ENCODE measurements at regions not wholly inside any gene's neighbourhood (a gene's known extent, or its start where the extent isn't known, plus 50 kb on each side); places are given as distances from the start of the nearest gene placed in this dataset.

GRCh38 chr4:33954759-33955158 is 2289.6 kb downstream of the ARAP2 start:
- intact Hi-C loops (cut with DNase I; ENCODE audit: low total_unique reads), result no loop called here
- Histone ChIP-seq H3K4me1 (no peaks in the 10 kb centered on the region), H3K36me3 (no peaks in the 10 kb centered on the region), H3K9me3 (peaks cover 0 to 23% (median 12%) of the 10 kb centered on the region in 4 donors), H3K27me3 (no peaks in the 10 kb centered on the region), H3K4me3 (no peak overlapping the region), H3K27ac (no peak overlapping the region)
- no peak for TF ChIP-seq EP300 (IDR thresholded peaks at IDR 0.05)
- WGBS, 5 donors, result 87 to 94% (median 91%) methylated on average over 7 to 10 of the region's 10 CpGs
- DNase-seq, result no peak

- Histone ChIP-seq H3K36me3 (no peaks in the 10 kb centered on the region), H3K27ac (no peak overlapping the region), H3K4me1 (no peaks in the 10 kb centered on the region), H3K9me3 (peaks cover 0 to 19% (median 12%) of the 10 kb centered on the region in 4 donors), H3K27me3 (no peaks in the 10 kb centered on the region), H3K4me3 (no peak overlapping the region)
- TF ChIP-seq POLR2A (IDR thresholded peaks at IDR 0.05) (no peak), POLR2AphosphoS5 (IDR thresholded peaks at IDR 0.05) (no peak), EP300 (IDR thresholded peaks at IDR 0.05) (no peak), CTCF (IDR thresholded peaks at IDR 0.05) (no peak)
- intact Hi-C loops (cut with DNase I; ENCODE audit: low total_unique reads), result no loop called here
- no peak for DNase-seq
- WGBS, 5 donors, result 57 to 67% (median 62%) methylated on average over 4 of the region's 4 CpGs
Observed at GRCh38 chr4:33959519-33959918, 2284.8 kb downstream of the ARAP2 start.

GRCh38 chr4:33961761-33962160 is 2282.6 kb downstream of the ARAP2 start:
- WGBS, 5 donors, result 84 to 91% (median 86%) methylated on average over 2 of the region's 2 CpGs
- no peaks in the 10 kb centered on the region for H3K36me3 ChIP-seq
- TF ChIP-seq EP300 (IDR thresholded peaks at IDR 0.05) (no peak), POLR2A (IDR thresholded peaks at IDR 0.05) (no peak), POLR2AphosphoS5 (IDR thresholded peaks at IDR 0.05) (no peak), CTCF (IDR thresholded peaks at IDR 0.05) (no peak)

GRCh38 chr4:33966808-33967207 is 2277.5 kb downstream of the ARAP2 start:
- Histone ChIP-seq H3K27me3 (no peaks in the 10 kb centered on the region), H3K36me3 (no peaks in the 10 kb centered on the region), H3K4me3 (no peak overlapping the region), H3K4me1 (no peaks in the 10 kb centered on the region), H3K27ac (no peak overlapping the region), H3K9me3 (peaks cover 0 to 5% (median 4%) of the 10 kb centered on the region in 4 donors)
- TF ChIP-seq CTCF (IDR thresholded peaks at IDR 0.05), result peak in 1 of 7 experiments; percentile 16
- no peak for TF ChIP-seq POLR2AphosphoS5 (IDR thresholded peaks at IDR 0.05)
- DNase-seq, result no peak
- intact Hi-C loops (cut with DNase I; ENCODE audit: low total_unique reads), result no loop called here
- WGBS, 5 donors, result 68 to 100% (median 91%) methylated on average over 1 of the region's 1 CpG

More at GRCh38 chr4:33961761-33962160, 2282.6 kb downstream of the ARAP2 start:
- Histone ChIP-seq H3K4me3 (no peak overlapping the region), H3K27ac (no peak overlapping the region), H3K9me3 (peaks cover 0 to 11% (median 5%) of the 10 kb centered on the region in 4 donors), H3K27me3 (no peaks in the 10 kb centered on the region), H3K4me1 (no peaks in the 10 kb centered on the region)
- intact Hi-C loops (cut with DNase I; ENCODE audit: low total_unique reads), result no loop called here
- no peak for DNase-seq

- TF ChIP-seq CTCF (IDR thresholded peaks at IDR 0.05) (no peak), POLR2A (IDR thresholded peaks at IDR 0.05) (no peak), POLR2AphosphoS5 (IDR thresholded peaks at IDR 0.05) (no peak), EP300 (IDR thresholded peaks at IDR 0.05) (no peak)
- intact Hi-C loops (cut with DNase I; ENCODE audit: low total_unique reads), result no loop called here
- no peak for DNase-seq
- no peaks in the 10 kb centered on the region for H3K4me1 ChIP-seq
- peaks cover 0 to 5% (median 1%) of the 10 kb centered on the region in 4 donors for H3K9me3 ChIP-seq
- H3K36me3 ChIP-seq, result no peaks in the 10 kb centered on the region
- no peak overlapping the region for H3K27ac ChIP-seq
- H3K4me3 ChIP-seq, result no peak overlapping the region
- no peaks in the 10 kb centered on the region for H3K27me3 ChIP-seq
Observed at GRCh38 chr4:33974270-33974669, 2270.0 kb downstream of the ARAP2 start.

Data from stomach (tissue), 8 donors.